ENCODE measurements at regions not wholly inside any gene's neighbourhood (a gene's known extent, or its start where the extent isn't known, plus 50 kb on each side); places are given as distances from the start of the nearest gene placed in this dataset.

DNA sequence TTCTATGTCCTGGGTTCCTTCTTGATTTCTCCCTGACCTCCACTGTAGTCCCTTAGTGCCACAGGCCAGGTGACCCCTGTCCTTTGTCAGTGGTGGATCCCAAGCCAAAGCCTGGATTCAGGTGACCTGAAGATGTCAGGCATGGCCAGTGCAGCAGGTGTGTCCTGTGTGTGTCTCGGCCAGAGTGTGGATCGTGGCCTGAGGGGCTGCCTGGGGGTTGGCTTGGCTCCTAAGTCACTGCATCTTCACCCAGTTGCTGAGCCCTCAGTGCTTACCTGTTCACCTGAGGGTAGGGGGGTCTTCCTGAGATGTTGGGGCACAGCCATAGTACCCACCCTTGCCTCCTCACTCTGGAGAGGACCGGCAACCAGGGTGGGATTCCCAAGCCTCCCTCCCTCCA is 61.8 kb upstream of the PITX1 start:
- TF ChIP-seq, protein P1, sequence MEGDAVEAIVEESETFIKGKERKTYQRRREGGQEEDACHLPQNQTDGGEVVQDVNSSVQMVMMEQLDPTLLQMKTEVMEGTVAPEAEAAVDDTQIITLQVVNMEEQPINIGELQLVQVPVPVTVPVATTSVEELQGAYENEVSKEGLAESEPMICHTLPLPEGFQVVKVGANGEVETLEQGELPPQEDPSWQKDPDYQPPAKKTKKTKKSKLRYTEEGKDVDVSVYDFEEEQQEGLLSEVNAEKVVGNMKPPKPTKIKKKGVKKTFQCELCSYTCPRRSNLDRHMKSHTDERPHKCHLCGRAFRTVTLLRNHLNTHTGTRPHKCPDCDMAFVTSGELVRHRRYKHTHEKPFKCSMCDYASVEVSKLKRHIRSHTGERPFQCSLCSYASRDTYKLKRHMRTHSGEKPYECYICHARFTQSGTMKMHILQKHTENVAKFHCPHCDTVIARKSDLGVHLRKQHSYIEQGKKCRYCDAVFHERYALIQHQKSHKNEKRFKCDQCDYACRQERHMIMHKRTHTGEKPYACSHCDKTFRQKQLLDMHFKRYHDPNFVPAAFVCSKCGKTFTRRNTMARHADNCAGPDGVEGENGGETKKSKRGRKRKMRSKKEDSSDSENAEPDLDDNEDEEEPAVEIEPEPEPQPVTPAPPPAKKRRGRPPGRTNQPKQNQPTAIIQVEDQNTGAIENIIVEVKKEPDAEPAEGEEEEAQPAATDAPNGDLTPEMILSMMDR (IDR thresholded peaks at IDR 0.05) = no peak
- no peak for TF ChIP-seq POLR2A (IDR thresholded peaks at IDR 0.05)
- TF ChIP-seq POLR2AphosphoS5 (IDR thresholded peaks at IDR 0.05; ENCODE audit: insufficient read depth in 1 of 2, low read depth in 1 of 2) = no peak

Data from vagina (tissue), 2 donors.